Common myeloid progenitor, CD34-positive (primary cell): ENCODE measurements at regions not wholly inside any gene's neighbourhood (a gene's known extent, or its start where the extent isn't known, plus 50 kb on each side); places are given as distances from the start of the nearest gene placed in this dataset.

Source experiments
- CTCF ChIA-PET: fragments of 350-600 bp; sonication (Branson Sonifier 250); formaldehyde crosslinking; loops from one replicate; lab custom pipeline; 2021; ENCODE audit warnings: antibody characterized with exemption; lab: Charles Lee
- POLR2A ChIA-PET: fragments of 350-600 bp; sonication (Branson Sonifier 250); formaldehyde crosslinking; loops from one replicate; lab custom pipeline; 2021; ENCODE audit warnings: antibody characterized with exemption; lab: Charles Lee
- DNase-seq, 3 donors: peaks; one replicate each; pipeline versions ENCODE4 v3.0.0 to v3.0.0-alpha.2; 2013
- H3K27ac ChIP-seq, 2 experiments: 1 replicate in 1 of 2; 2 replicates in 1 of 2; pipeline ENCODE4 v1.7.0; 2013; ENCODE audit warnings: inconsistent platforms in 2 of 2, low read length in 2 of 2, mild to moderate bottlenecking in 2 of 2, low read depth in 1 of 2, moderate library complexity in 1 of 2; ENCODE audit not compliant: severe bottlenecking in 2 of 2, insufficient read depth in 1 of 2, poor library complexity in 1 of 2
- H3K27me3 ChIP-seq, 5 experiments: replicated peaks in 2 of 5; 1 replicate in 3 of 5; 2 replicates in 2 of 5; pipeline versions ENCODE4 v1.6.1 to v1.7.0; 2013; ENCODE audit warnings: low read length in 4 of 5, mild to moderate bottlenecking in 2 of 5, moderate library complexity in 2 of 5, inconsistent platforms in 1 of 5; ENCODE audit not compliant: insufficient read depth in 5 of 5, control insufficient read depth in 4 of 5
- H3K36me3 ChIP-seq, 4 experiments: 1 replicate in 2 of 4; 2 replicates in 2 of 4; pipeline versions ENCODE4 v1.6.1 to v1.7.0; 2013; ENCODE audit warnings: low read length in 3 of 4, control low read depth in 1 of 4, mild to moderate bottlenecking in 1 of 4; ENCODE audit not compliant: control insufficient read depth in 4 of 4, insufficient read depth in 4 of 4
- H3K4me1 ChIP-seq, 4 experiments: 1 replicate in 3 of 4; 2 replicates in 1 of 4; pipeline versions ENCODE4 v1.6.1 to v1.7.1; 2013; ENCODE audit warnings: low read length in 3 of 4, mild to moderate bottlenecking in 3 of 4, control low read depth in 1 of 4, inconsistent platforms in 1 of 4, moderate library complexity in 1 of 4; ENCODE audit not compliant: control insufficient read depth in 4 of 4, insufficient read depth in 4 of 4; ENCODE audit errors: control extremely low read depth in 1 of 4
- H3K4me3 ChIP-seq, 7 experiments: 1 replicate in 4 of 7; 2 replicates in 3 of 7; pipeline versions ENCODE4 v1.5.1 to v1.7.0; 2013; ENCODE audit warnings: mild to moderate bottlenecking in 7 of 7, low read length in 6 of 7, moderate library complexity in 6 of 7, inconsistent platforms in 2 of 7, low read depth in 2 of 7, control low read depth in 1 of 7; ENCODE audit not compliant: insufficient read depth in 4 of 7, control insufficient read depth in 1 of 7; ENCODE audit errors: extremely low read depth in 1 of 7
- H3K9me3 ChIP-seq, 5 experiments: 1 replicate in 4 of 5; 2 replicates in 1 of 5; pipeline versions ENCODE4 v1.6.1 to v1.7.1; 2013; ENCODE audit warnings: low read length in 4 of 5, mild to moderate bottlenecking in 2 of 5, inconsistent platforms in 1 of 5, low read depth in 1 of 5, moderate library complexity in 1 of 5; ENCODE audit not compliant: control insufficient read depth in 4 of 5, insufficient read depth in 2 of 5; ENCODE audit errors: control extremely low read depth in 1 of 5
- WGBS: methylation state at CpG from one replicate; pipeline ENCODE4 v1.1.5; 2013; ENCODE audit not compliant: insufficient coverage; 5-methylcytosine and 5-hydroxymethylcytosine counted together

DNA sequence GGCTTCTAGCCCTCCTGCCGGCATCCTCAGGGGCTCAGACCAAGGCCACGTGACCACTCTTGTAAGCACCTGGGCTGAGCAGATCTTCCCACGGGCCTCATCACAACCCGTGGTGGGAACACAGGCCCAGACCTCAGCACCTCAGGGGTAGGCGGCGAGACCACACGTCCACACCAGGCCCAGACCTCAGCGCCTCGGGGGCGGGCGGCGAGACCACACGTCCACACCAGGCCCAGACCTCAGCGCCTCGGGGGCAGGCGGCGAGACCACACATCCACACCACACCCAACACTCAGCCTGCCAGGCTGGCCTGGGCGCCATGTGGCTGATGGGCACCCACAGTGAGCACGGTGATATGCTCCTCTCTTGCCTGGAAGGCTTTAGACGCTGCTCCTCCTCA is 334.4 kb upstream of the SALL3 start:
- no peak overlapping the region for H3K4me3 ChIP-seq
- ChIA-PET POLR2A (no interaction called here), CTCF (no interaction called here)
- no peaks in the 10 kb centered on the region for H3K36me3 ChIP-seq
- DNase-seq, result no peak
- 97% methylated on average over 8 of the region's 20 CpGs for WGBS
- H3K9me3 ChIP-seq, result peaks cover 0 to 2% (median 0%) of the 10 kb centered on the region in 5 experiments
- H3K27me3 ChIP-seq, result no peaks in the 10 kb centered on the region
- H3K27ac ChIP-seq, result no peak overlapping the region
- H3K4me1 ChIP-seq, result peaks cover 2 to 29% (median 15%) of the 10 kb centered on the region in 4 experiments

DNA sequence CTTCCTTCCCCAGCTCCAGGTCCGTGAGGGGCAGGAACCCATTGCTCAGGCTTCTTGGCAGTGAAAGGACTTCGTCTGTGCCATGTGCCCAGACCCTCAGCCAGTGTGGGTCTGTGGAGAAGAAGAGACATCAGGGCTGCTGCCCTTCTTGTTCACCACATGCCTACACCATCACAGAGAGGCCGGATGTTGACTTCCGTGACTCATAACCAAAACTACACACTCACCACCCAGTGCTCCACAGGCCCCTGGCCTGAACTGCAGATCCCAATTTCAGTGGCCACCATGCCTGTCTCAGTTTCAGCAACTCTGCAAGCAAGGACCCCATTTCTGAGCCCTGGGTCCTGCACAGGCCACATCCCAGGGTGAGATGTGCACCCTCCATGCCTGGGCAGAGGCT is 332.6 kb upstream of the SALL3 start:
- Histone ChIP-seq H3K27ac (no peak overlapping the region), H3K4me1 (peaks cover 0 to 20% (median 9%) of the 10 kb centered on the region in 4 experiments), H3K36me3 (no peaks in the 10 kb centered on the region), H3K4me3 (no peak overlapping the region), H3K27me3 (no peaks in the 10 kb centered on the region), H3K9me3 (peaks cover 0 to 10% (median 9%) of the 10 kb centered on the region in 5 experiments)
- WGBS, result 78% methylated on average over 4 of the region's 4 CpGs
- no peak for DNase-seq
- CTCF ChIA-PET, result no interaction called here
- POLR2A ChIA-PET, result no interaction called here

DNA sequence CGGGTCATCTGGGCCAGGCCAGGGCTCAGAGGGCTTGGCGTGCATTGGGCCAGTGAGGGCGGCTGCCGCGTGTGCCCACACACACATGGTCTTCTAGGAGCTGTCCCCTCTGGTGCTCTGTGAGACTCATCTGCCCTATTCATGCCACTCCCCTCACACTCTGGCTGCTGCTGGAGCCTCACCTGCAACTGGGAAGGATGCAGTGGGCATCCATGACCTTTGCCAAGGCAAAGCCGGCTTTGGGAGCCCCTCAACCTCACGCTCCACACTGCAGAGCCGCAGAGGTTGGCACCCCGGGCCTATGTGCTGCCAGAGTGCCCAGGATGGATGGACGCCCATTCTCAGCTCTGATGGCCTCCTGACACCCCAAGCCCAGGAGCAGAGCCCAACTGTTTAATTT is 330.2 kb upstream of the SALL3 start:
- no peaks in the 10 kb centered on the region for H3K36me3 ChIP-seq
- no peaks in the 10 kb centered on the region for H3K27me3 ChIP-seq
- no peak overlapping the region for H3K4me3 ChIP-seq
- 94% methylated on average over 6 of the region's 10 CpGs for WGBS
- no peaks in the 10 kb centered on the region for H3K4me1 ChIP-seq
- no peak for DNase-seq
- no peak overlapping the region for H3K27ac ChIP-seq
- H3K9me3 ChIP-seq, result peaks cover 0 to 17% (median 14%) of the 10 kb centered on the region in 5 experiments
- ChIA-PET POLR2A (no interaction called here), CTCF (no interaction called here)

DNA sequence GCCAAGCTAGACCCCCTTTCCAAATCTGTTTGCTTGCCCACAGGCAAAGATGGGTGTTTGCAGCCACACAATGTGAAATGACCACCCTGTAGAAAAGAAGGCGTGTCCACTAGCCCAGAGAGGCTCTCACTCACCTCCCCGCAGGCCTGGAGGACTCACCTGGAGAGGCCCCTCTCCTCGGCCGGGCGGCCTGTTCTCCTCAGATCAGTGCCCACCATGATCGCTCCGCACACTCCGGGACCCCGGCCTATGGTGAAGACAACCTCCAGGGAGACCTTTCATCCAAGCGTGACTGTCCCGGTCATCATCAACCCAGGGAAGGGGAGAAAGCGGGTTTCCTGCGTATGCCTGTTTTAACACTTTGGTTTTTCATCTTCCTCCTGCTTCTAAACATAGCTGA is 328.7 kb upstream of the SALL3 start:
- H3K36me3 ChIP-seq, result no peaks in the 10 kb centered on the region
- H3K4me1 ChIP-seq, result no peaks in the 10 kb centered on the region
- over 99% methylated on average over 13 of the region's 13 CpGs for WGBS
- no peaks in the 10 kb centered on the region for H3K27me3 ChIP-seq
- H3K27ac ChIP-seq, result no peak overlapping the region
- H3K4me3 ChIP-seq, result no peak overlapping the region
- CTCF ChIA-PET, result no interaction called here
- DNase-seq, result no peak
- peaks cover 0 to 27% (median 17%) of the 10 kb centered on the region in 5 experiments for H3K9me3 ChIP-seq
- POLR2A ChIA-PET, result no interaction called here

DNA sequence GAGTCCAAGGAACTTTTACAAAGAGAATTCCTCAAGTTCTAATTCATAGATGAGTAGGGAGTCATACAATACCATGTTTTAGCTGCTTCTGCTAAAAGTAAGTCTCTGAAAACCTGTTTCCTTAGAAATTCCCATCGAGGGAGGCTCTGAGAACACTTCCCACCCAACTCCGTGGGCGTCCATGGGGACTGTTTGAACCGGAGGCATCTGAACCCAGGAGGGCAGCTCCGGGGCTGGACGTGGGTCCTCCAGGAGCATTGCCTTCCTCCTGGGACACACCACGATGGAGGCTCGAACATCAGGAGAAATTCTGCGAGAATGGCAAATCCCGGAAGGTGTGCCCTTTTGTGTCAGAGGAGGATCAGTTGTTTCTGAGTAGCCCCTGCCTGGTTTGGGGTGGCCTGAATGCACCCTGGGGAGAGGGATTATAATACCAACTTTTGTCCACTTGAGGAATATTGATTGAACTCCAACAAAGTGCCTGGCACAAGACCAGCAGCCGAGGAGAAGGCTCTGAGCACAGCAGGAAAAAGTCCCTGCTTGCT is 327.5 kb upstream of the SALL3 start:
- H3K27me3 ChIP-seq, result no peaks in the 10 kb centered on the region
- no peaks in the 10 kb centered on the region for H3K4me1 ChIP-seq
- CTCF ChIA-PET, result no interaction called here
- H3K9me3 ChIP-seq, result peaks cover 0 to 30% (median 19%) of the 10 kb centered on the region in 5 experiments
- no peak overlapping the region for H3K4me3 ChIP-seq
- no peak overlapping the region for H3K27ac ChIP-seq
- DNase-seq, result no peak
- POLR2A ChIA-PET, result no interaction called here
- WGBS, result 95% methylated on average over 7 of the region's 11 CpGs
- H3K36me3 ChIP-seq, result no peaks in the 10 kb centered on the region

DNA sequence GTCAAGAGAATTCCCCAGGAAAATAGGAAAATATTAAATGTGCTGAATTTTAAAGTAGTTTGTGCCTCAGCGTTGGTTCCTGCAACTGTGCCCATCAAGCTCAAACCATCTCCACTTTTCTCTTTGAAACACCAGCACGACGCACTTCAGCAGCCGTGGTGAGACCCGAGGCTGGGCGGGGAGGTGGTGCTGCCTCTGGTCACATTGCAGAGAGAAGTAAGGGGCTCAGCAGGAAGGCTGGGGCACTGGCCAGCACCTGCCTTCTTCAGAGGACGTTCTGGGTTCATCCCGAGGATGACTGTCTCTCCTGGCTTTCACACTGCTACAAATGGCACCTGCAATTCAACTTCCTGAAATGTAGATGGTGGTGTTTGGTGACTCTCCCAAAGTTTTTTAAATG is 323.7 kb upstream of the SALL3 start:
- DNase-seq, result no peak
- peaks cover 0 to 5% (median 0%) of the 10 kb centered on the region in 5 experiments for H3K27me3 ChIP-seq
- ChIA-PET POLR2A (no interaction called here), CTCF (no interaction called here)
- no peaks in the 10 kb centered on the region for H3K36me3 ChIP-seq
- no peak overlapping the region for H3K27ac ChIP-seq
- H3K9me3 ChIP-seq, result peaks cover 0 to 28% (median 16%) of the 10 kb centered on the region in 5 experiments
- no peak overlapping the region for H3K4me3 ChIP-seq
- WGBS, result 100% methylated on average over 5 of the region's 8 CpGs
- H3K4me1 ChIP-seq, result no peaks in the 10 kb centered on the region

DNA sequence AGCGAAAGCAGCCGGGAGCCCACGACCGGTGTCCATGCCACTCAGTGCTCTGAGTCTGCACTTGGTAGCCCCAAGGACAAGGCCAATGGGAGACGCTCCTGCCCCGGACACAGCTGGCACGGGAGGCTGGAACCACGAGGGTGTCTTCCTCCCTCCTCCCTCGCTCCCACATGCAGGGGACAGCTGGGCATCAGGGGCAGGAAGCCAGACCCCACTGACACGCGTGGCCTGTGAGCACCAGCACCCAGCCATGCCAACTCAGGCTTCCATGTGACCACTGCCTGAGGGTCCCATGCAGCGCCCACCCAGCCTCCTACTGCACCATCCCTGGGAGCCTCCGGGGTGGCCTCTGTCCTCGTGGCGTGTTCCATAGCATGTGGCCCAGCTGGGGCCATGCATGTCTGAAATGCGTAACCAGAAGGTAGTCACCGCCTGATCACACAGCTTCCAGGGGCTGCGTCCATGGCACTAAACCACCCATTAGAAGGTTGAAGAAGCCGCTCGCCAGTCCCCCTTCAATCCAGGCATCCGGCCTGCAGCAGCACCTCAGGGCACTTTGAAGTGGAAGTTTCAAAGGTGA is 323.2 kb upstream of the SALL3 start:
- no peaks in the 10 kb centered on the region for H3K36me3 ChIP-seq
- H3K27ac ChIP-seq, result no peak overlapping the region
- POLR2A ChIA-PET, result no interaction called here
- no peaks in the 10 kb centered on the region for H3K4me1 ChIP-seq
- peaks cover 0 to 25% (median 14%) of the 10 kb centered on the region in 5 experiments for H3K9me3 ChIP-seq
- H3K4me3 ChIP-seq, result no peak overlapping the region
- no peak for DNase-seq
- WGBS, result 95% methylated on average over 20 of the region's 21 CpGs
- peaks cover 0 to 9% (median 0%) of the 10 kb centered on the region in 5 experiments for H3K27me3 ChIP-seq
- CTCF ChIA-PET, result no interaction called here
